ENCODE measurements at regions not wholly inside any gene's neighbourhood (a gene's known extent, or its start where the extent isn't known, plus 50 kb on each side); places are given as distances from the start of the nearest gene placed in this dataset.

DNA sequence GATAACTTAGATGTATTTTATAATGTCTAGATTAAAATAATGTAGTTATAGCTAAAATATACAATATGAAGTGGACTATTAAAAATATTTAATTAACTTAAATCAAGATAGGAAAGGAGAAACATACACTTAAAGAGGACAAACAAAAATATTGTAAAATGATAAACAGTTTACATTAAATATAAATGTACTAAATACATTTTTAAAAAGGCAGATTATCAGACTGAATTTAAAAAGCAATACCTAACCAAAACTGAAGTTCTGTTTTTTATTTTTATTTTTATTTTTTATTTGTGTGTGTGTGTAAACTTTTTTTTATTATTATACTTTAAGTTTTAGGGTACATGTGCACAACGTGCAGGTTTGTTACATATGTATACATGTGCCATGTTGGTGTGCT is 811.6 kb upstream of the INTU start:
- Histone ChIP-seq H3K36me3 (ENCODE audit: insufficient read depth, low read length) (no peaks in the 10 kb centered on the region), H4K20me1 (ENCODE audit: insufficient read depth, low read length) (no peaks in the 10 kb centered on the region), H3K27me3 (ENCODE audit: insufficient read depth, low read length) (no peaks in the 10 kb centered on the region), H3K27ac (ENCODE audit: low read depth, low read length) (no peak overlapping the region), H3K4me1 (ENCODE audit: insufficient read depth, low read length) (no peaks in the 10 kb centered on the region), H3K4me2 (ENCODE audit: low read length) (no peak overlapping the region), H3K9ac (ENCODE audit: low read length) (no peak overlapping the region), H2AFZ (ENCODE audit: low read depth, low read length) (no peak overlapping the region), H3K4me3 (ENCODE audit: insufficient read depth, low read depth, low read length) (no peak overlapping the region), H3K79me2 (ENCODE audit: insufficient read depth, low read length) (no peaks in the 10 kb centered on the region), H3K9me3 (ENCODE audit: insufficient read depth, low read depth, low read length) (no peaks in the 10 kb centered on the region)
- H3K9me3 Mint-ChIP-seq (ENCODE audit: unreplicated experiment) = peaks cover 2% of the 10 kb centered on the region
- TF ChIP-seq, protein P1, sequence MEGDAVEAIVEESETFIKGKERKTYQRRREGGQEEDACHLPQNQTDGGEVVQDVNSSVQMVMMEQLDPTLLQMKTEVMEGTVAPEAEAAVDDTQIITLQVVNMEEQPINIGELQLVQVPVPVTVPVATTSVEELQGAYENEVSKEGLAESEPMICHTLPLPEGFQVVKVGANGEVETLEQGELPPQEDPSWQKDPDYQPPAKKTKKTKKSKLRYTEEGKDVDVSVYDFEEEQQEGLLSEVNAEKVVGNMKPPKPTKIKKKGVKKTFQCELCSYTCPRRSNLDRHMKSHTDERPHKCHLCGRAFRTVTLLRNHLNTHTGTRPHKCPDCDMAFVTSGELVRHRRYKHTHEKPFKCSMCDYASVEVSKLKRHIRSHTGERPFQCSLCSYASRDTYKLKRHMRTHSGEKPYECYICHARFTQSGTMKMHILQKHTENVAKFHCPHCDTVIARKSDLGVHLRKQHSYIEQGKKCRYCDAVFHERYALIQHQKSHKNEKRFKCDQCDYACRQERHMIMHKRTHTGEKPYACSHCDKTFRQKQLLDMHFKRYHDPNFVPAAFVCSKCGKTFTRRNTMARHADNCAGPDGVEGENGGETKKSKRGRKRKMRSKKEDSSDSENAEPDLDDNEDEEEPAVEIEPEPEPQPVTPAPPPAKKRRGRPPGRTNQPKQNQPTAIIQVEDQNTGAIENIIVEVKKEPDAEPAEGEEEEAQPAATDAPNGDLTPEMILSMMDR (IDR thresholded peaks at IDR 0.05; ENCODE audit: insufficient read depth, low read depth, low read length) = no peak
- TF ChIP-seq EZH2 (IDR thresholded peaks at IDR 0.05; ENCODE audit: insufficient read depth, low read length) = no peak
- DNase-seq (ENCODE audit: low read depth) (no peak), FAIRE-seq (no peak)
- H3K36me3 Mint-ChIP-seq (ENCODE audit: low read depth, unreplicated experiment) = no peaks in the 10 kb centered on the region
- no peaks in the 10 kb centered on the region for H3K4me1 Mint-ChIP-seq (ENCODE audit: low read depth, unreplicated experiment)
- no peaks in the 10 kb centered on the region for H3K27me3 Mint-ChIP-seq (ENCODE audit: low read depth, unreplicated experiment)
- H3K27ac Mint-ChIP-seq (ENCODE audit: unreplicated experiment) = no peak overlapping the region
- H3K4me3 Mint-ChIP-seq (ENCODE audit: unreplicated experiment) = no peak overlapping the region

DNA sequence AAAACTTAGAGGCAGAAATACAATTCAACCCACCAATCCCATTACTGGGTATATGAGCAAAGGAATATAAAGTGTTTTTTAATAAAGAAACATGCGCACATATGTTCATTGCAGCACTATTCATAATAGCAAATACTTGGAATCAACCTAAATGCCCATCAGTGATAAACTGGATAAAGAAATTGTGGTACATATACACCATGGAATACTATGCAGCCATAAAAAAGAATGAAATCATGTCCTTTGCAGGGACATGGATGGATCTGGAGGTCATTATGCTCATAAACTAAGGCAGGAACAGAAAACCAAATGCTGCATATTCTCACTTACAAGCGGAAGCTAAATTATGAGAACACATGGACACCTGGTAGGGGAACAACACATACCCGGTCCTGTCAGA is 807.7 kb upstream of the INTU start:
- Mint-ChIP-seq H3K4me1 (ENCODE audit: low read depth, unreplicated experiment) (no peaks in the 10 kb centered on the region), H3K36me3 (ENCODE audit: low read depth, unreplicated experiment) (no peaks in the 10 kb centered on the region), H3K27me3 (ENCODE audit: low read depth, unreplicated experiment) (no peaks in the 10 kb centered on the region), H3K27ac (ENCODE audit: unreplicated experiment) (no peak overlapping the region), H3K4me3 (ENCODE audit: unreplicated experiment) (no peak overlapping the region), H3K9me3 (ENCODE audit: unreplicated experiment) (peaks cover 2% of the 10 kb centered on the region)
- H3K36me3 ChIP-seq (ENCODE audit: insufficient read depth, low read length) = no peaks in the 10 kb centered on the region
- H3K79me2 ChIP-seq (ENCODE audit: insufficient read depth, low read length) = no peaks in the 10 kb centered on the region
- H2AFZ ChIP-seq (ENCODE audit: low read depth, low read length) = no peak overlapping the region
- DNase-seq (ENCODE audit: low read depth) = no peak
- no peak overlapping the region for H3K4me2 ChIP-seq (ENCODE audit: low read length)
- H3K27ac ChIP-seq (ENCODE audit: low read depth, low read length) = no peak overlapping the region
- H3K4me3 ChIP-seq (ENCODE audit: insufficient read depth, low read depth, low read length) = no peak overlapping the region
- FAIRE-seq = no peak
- H3K9ac ChIP-seq (ENCODE audit: low read length) = no peak overlapping the region
- H3K9me3 ChIP-seq (ENCODE audit: insufficient read depth, low read depth, low read length) = no peaks in the 10 kb centered on the region
- no peaks in the 10 kb centered on the region for H3K27me3 ChIP-seq (ENCODE audit: insufficient read depth, low read length)
- H3K4me1 ChIP-seq (ENCODE audit: insufficient read depth, low read length) = no peaks in the 10 kb centered on the region
- no peaks in the 10 kb centered on the region for H4K20me1 ChIP-seq (ENCODE audit: insufficient read depth, low read length)
- no peak for TF ChIP-seq EZH2 (IDR thresholded peaks at IDR 0.05; ENCODE audit: insufficient read depth, low read length)
- TF ChIP-seq, protein P1 (IDR thresholded peaks at IDR 0.05; ENCODE audit: insufficient read depth, low read depth, low read length) = no peak

DNA sequence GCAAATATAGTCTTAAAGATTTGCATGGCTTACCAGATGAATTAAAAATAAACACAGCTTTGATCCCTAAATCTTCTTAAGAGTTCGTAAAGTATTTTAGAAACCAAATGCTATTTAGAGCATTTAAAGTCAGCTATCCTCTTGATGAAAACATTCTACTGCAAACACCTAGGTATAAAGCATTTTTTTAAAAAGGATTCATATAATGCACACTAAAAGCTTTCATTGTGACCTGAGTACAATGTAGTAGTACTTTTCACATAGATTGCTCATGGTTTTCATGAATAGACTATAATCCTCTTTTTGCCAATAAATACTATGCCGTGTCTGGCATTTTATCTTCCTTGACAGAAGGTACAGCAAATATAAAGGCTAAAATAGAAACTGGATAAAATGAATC is 805.1 kb upstream of the INTU start:
- Mint-ChIP-seq H3K4me1 (ENCODE audit: low read depth, unreplicated experiment) (no peaks in the 10 kb centered on the region), H3K9me3 (ENCODE audit: unreplicated experiment) (peaks cover 8% of the 10 kb centered on the region), H3K4me3 (ENCODE audit: unreplicated experiment) (no peak overlapping the region), H3K36me3 (ENCODE audit: low read depth, unreplicated experiment) (no peaks in the 10 kb centered on the region), H3K27me3 (ENCODE audit: low read depth, unreplicated experiment) (no peaks in the 10 kb centered on the region), H3K27ac (ENCODE audit: unreplicated experiment) (no peak overlapping the region)
- Histone ChIP-seq H3K79me2 (ENCODE audit: insufficient read depth, low read length) (no peaks in the 10 kb centered on the region), H2AFZ (ENCODE audit: low read depth, low read length) (no peak overlapping the region), H4K20me1 (ENCODE audit: insufficient read depth, low read length) (no peaks in the 10 kb centered on the region), H3K27me3 (ENCODE audit: insufficient read depth, low read length) (no peaks in the 10 kb centered on the region), H3K4me1 (ENCODE audit: insufficient read depth, low read length) (no peaks in the 10 kb centered on the region), H3K4me3 (ENCODE audit: insufficient read depth, low read depth, low read length) (no peak overlapping the region), H3K36me3 (ENCODE audit: insufficient read depth, low read length) (no peaks in the 10 kb centered on the region), H3K9ac (ENCODE audit: low read length) (no peak overlapping the region), H3K9me3 (ENCODE audit: insufficient read depth, low read depth, low read length) (no peaks in the 10 kb centered on the region), H3K4me2 (ENCODE audit: low read length) (no peak overlapping the region), H3K27ac (ENCODE audit: low read depth, low read length) (no peak overlapping the region)
- FAIRE-seq (no peak), DNase-seq (ENCODE audit: low read depth) (no peak)
- no peak for TF ChIP-seq EZH2 (IDR thresholded peaks at IDR 0.05; ENCODE audit: insufficient read depth, low read length)
- TF ChIP-seq, protein P1 (IDR thresholded peaks at IDR 0.05; ENCODE audit: insufficient read depth, low read depth, low read length) = no peak
